ENCODE measurements at regions not wholly inside any gene's neighbourhood (a gene's known extent, or its start where the extent isn't known, plus 50 kb on each side); places are given as distances from the start of the nearest gene placed in this dataset.

- Mint-ChIP-seq H3K36me3 (no peaks in the 10 kb centered on the region), H3K4me3 (no peak overlapping the region), H3K9me3 (peaks cover 2% of the 10 kb centered on the region), H3K27ac (no peak overlapping the region), H3K4me1 (ENCODE audit: low read depth) (no peaks in the 10 kb centered on the region), H3K27me3 (no peaks in the 10 kb centered on the region)
- CTCF ChIA-PET = no interaction called here
- no peak for DNase-seq
- POLR2A ChIA-PET = no interaction called here
- intact Hi-C loops (cut with micrococcal nuclease) = no loop called here
These were observed 328.9 kb downstream of the DEPDC1B start for GRCh38 chr5:60371065-60371464.

GRCh38 chr5:60370508-60370907, 329.5 kb downstream of the DEPDC1B start:
- peaks cover 2% of the 10 kb centered on the region for H3K9me3 Mint-ChIP-seq
- H3K27me3 Mint-ChIP-seq = no peaks in the 10 kb centered on the region
- intact Hi-C loops (cut with micrococcal nuclease) = no loop called here
- no peak for DNase-seq
- ChIA-PET CTCF (no interaction called here), POLR2A (no interaction called here)
- H3K4me3 Mint-ChIP-seq = no peak overlapping the region
- no peak overlapping the region for H3K27ac Mint-ChIP-seq
- no peaks in the 10 kb centered on the region for H3K36me3 Mint-ChIP-seq
- no peaks in the 10 kb centered on the region for H3K4me1 Mint-ChIP-seq (ENCODE audit: low read depth)

- intact Hi-C loops (cut with micrococcal nuclease) = no loop called here
- Mint-ChIP-seq H3K27me3 (no peaks in the 10 kb centered on the region), H3K4me1 (ENCODE audit: low read depth) (no peaks in the 10 kb centered on the region), H3K27ac (no peak overlapping the region), H3K9me3 (peaks cover 2% of the 10 kb centered on the region), H3K36me3 (no peaks in the 10 kb centered on the region), H3K4me3 (no peak overlapping the region)
- ChIA-PET CTCF (no interaction called here), POLR2A (no interaction called here)
- no peak for DNase-seq
These were observed 330.6 kb downstream of the DEPDC1B start for GRCh38 chr5:60369391-60369790.

GRCh38 chr5:60368100-60368499, 331.9 kb downstream of the DEPDC1B start:
- no peak for DNase-seq
- Mint-ChIP-seq H3K4me1 (ENCODE audit: low read depth) (no peaks in the 10 kb centered on the region), H3K36me3 (no peaks in the 10 kb centered on the region), H3K9me3 (peaks cover 2% of the 10 kb centered on the region), H3K27me3 (no peaks in the 10 kb centered on the region), H3K4me3 (no peak overlapping the region), H3K27ac (no peak overlapping the region)
- CTCF ChIA-PET = no interaction called here
- intact Hi-C loops (cut with micrococcal nuclease) = no loop called here
- POLR2A ChIA-PET = no interaction called here

GRCh38 chr5:60366489-60366888, 333.5 kb downstream of the DEPDC1B start:
- Mint-ChIP-seq H3K4me3 (no peak overlapping the region), H3K9me3 (peaks cover 2% of the 10 kb centered on the region), H3K27me3 (no peaks in the 10 kb centered on the region), H3K4me1 (ENCODE audit: low read depth) (no peaks in the 10 kb centered on the region), H3K27ac (no peak overlapping the region), H3K36me3 (no peaks in the 10 kb centered on the region)
- intact Hi-C loops (cut with micrococcal nuclease) = no loop called here
- CTCF ChIA-PET = no interaction called here
- DNase-seq = no peak
- POLR2A ChIA-PET = no interaction called here

DNA sequence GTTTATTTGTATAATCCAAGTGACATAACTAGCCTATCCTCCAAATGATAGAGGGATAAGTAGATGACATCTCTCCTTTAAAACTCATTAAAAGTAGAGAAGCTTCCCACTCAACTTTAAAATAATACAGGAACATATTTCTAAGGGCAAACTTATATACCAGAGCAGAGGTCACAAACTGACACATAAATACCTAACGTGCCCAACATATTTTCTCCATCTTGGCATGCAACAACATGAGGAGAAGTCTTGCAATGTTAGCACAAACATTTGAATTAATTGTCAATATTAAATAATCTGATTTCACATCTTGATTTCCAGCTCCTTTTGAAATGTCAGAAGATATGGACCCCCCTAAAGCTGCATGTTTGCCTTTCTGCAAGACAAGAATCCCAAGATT, 335.0 kb downstream of the DEPDC1B start:
- H3K9me3 Mint-ChIP-seq = peaks cover 2% of the 10 kb centered on the region
- DNase-seq = no peak
- CTCF ChIA-PET = no interaction called here

GRCh38 chr5:60362158-60362557, 337.8 kb downstream of the DEPDC1B start:
- DNase-seq = no peak
- intact Hi-C loops (cut with micrococcal nuclease) = no loop called here
- Mint-ChIP-seq H3K27ac (no peak overlapping the region), H3K36me3 (no peaks in the 10 kb centered on the region), H3K4me3 (no peak overlapping the region), H3K27me3 (no peaks in the 10 kb centered on the region), H3K4me1 (ENCODE audit: low read depth) (no peaks in the 10 kb centered on the region), H3K9me3 (no peaks in the 10 kb centered on the region)
- ChIA-PET CTCF (no interaction called here), POLR2A (no interaction called here)

More for the DNA sequence above, 335.0 kb downstream of the DEPDC1B start:
- intact Hi-C loops (cut with micrococcal nuclease) = no loop called here
- POLR2A ChIA-PET = no interaction called here
- H3K36me3 Mint-ChIP-seq = no peaks in the 10 kb centered on the region
- H3K27ac Mint-ChIP-seq = no peak overlapping the region
- no peak overlapping the region for H3K4me3 Mint-ChIP-seq
- H3K27me3 Mint-ChIP-seq = no peaks in the 10 kb centered on the region
- no peaks in the 10 kb centered on the region for H3K4me1 Mint-ChIP-seq (ENCODE audit: low read depth)

DNA sequence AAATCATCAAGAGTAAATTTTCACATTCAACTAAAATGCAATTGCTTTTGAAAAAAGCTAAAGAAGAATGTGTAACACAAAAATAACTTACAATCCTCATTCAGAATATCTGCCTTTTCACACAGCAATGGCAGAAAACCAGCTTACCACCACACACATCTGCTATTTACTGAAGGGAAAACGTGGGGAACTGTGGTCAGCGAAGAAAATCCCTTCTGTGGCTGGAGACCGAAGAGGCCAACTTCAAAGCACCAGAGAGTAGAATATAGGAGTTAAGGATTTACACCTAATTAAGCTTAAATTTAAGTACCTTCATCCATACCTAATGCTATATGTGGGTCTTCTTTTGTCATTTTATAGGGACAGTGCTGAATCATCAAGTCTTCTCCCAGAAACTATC, 339.6 kb downstream of the DEPDC1B start:
- ChIA-PET CTCF (interaction anchor here (0.8 kb wide), 1 partner anchor 30 kb away, joined by 3 read pairs; no protein-coding TSS in a partner anchor), POLR2A (no interaction called here)
- Mint-ChIP-seq H3K36me3 (no peaks in the 10 kb centered on the region), H3K9me3 (no peaks in the 10 kb centered on the region), H3K27me3 (no peaks in the 10 kb centered on the region), H3K4me3 (no peak overlapping the region), H3K4me1 (ENCODE audit: low read depth) (no peaks in the 10 kb centered on the region), H3K27ac (no peak overlapping the region)
- intact Hi-C loops (cut with micrococcal nuclease) = no loop called here
- no peak for DNase-seq

- H3K36me3 Mint-ChIP-seq = no peaks in the 10 kb centered on the region
- no peak overlapping the region for H3K4me3 Mint-ChIP-seq
- H3K27me3 Mint-ChIP-seq = no peaks in the 10 kb centered on the region
- CTCF ChIA-PET = no interaction called here
- DNase-seq = no peak
- H3K4me1 Mint-ChIP-seq (ENCODE audit: low read depth) = no peaks in the 10 kb centered on the region
- intact Hi-C loops (cut with micrococcal nuclease) = no loop called here
- H3K9me3 Mint-ChIP-seq = no peaks in the 10 kb centered on the region
- POLR2A ChIA-PET = no interaction called here
- H3K27ac Mint-ChIP-seq = no peak overlapping the region
These were observed 342.7 kb downstream of the DEPDC1B start for GRCh38 chr5:60357302-60357701.

DNA sequence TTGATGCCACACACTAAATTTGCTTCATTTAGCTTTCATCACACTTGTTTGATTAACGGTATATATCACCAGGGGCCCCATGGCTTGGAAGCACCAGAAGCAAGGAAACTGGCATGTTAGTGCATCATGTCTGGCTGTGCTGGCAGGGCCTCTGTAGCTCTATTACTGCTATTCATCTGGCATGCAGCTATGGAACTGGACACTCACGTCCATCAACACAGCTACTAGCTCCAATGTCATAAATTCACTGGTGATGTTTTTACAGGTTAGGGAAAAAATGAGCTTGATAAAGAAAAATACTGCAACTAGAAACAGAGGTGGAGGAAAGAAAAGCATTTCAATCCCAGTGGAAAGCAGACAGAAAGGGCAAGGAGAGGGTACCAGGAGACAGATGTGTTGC, 343.2 kb downstream of the DEPDC1B start:
- POLR2A ChIA-PET = no interaction called here
- H3K27me3 Mint-ChIP-seq = no peaks in the 10 kb centered on the region
- H3K27ac Mint-ChIP-seq = no peak overlapping the region
- DNase-seq = no peak
- CTCF ChIA-PET = no interaction called here
- H3K4me3 Mint-ChIP-seq = no peak overlapping the region
- intact Hi-C loops (cut with micrococcal nuclease) = no loop called here
- no peaks in the 10 kb centered on the region for H3K9me3 Mint-ChIP-seq
- H3K36me3 Mint-ChIP-seq = no peaks in the 10 kb centered on the region
- no peaks in the 10 kb centered on the region for H3K4me1 Mint-ChIP-seq (ENCODE audit: low read depth)

DNA sequence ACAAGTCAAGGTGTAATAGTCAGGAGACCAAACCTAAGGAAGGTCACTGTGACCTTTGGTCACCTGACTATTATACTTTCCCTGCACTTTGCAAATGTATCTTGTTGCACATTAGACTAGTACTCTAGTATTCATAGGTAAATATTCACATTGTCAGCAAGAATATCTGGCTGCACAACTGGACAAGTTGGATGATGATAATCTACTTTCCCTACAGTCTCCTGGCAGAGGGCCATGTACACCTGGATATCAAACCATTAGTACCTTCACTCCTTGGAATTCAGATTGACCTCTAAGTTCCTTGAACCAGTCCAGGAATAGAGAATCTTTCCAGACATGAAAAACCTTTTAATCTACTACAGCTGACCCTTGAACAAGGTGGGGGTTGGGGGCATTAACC, 344.8 kb downstream of the DEPDC1B start:
- POLR2A ChIA-PET = no interaction called here
- H3K4me1 Mint-ChIP-seq (ENCODE audit: low read depth) = no peaks in the 10 kb centered on the region
- DNase-seq = no peak
- H3K27me3 Mint-ChIP-seq = no peaks in the 10 kb centered on the region
- H3K36me3 Mint-ChIP-seq = no peaks in the 10 kb centered on the region
- H3K9me3 Mint-ChIP-seq = no peaks in the 10 kb centered on the region
- H3K4me3 Mint-ChIP-seq = no peak overlapping the region
- no peak overlapping the region for H3K27ac Mint-ChIP-seq
- intact Hi-C loops (cut with micrococcal nuclease) = no loop called here
- CTCF ChIA-PET = no interaction called here

GRCh38 chr5:60354311-60354710, 345.7 kb downstream of the DEPDC1B start:
- intact Hi-C loops (cut with micrococcal nuclease) = no loop called here
- ChIA-PET CTCF (no interaction called here), POLR2A (no interaction called here)
- Mint-ChIP-seq H3K27ac (no peak overlapping the region), H3K9me3 (no peaks in the 10 kb centered on the region), H3K27me3 (no peaks in the 10 kb centered on the region), H3K36me3 (no peaks in the 10 kb centered on the region), H3K4me1 (ENCODE audit: low read depth) (no peaks in the 10 kb centered on the region), H3K4me3 (no peak overlapping the region)
- no peak for DNase-seq

GRCh38 chr5:60352992-60353599, 346.9 kb downstream of the DEPDC1B start:
- Mint-ChIP-seq H3K9me3 (no peaks in the 10 kb centered on the region), H3K4me3 (no peak overlapping the region), H3K27ac (no peak overlapping the region), H3K4me1 (ENCODE audit: low read depth) (no peaks in the 10 kb centered on the region), H3K36me3 (no peaks in the 10 kb centered on the region), H3K27me3 (no peaks in the 10 kb centered on the region)
- ChIA-PET CTCF (no interaction called here), POLR2A (no interaction called here)
- no peak for DNase-seq
- intact Hi-C loops (cut with micrococcal nuclease) = no loop called here

DNA sequence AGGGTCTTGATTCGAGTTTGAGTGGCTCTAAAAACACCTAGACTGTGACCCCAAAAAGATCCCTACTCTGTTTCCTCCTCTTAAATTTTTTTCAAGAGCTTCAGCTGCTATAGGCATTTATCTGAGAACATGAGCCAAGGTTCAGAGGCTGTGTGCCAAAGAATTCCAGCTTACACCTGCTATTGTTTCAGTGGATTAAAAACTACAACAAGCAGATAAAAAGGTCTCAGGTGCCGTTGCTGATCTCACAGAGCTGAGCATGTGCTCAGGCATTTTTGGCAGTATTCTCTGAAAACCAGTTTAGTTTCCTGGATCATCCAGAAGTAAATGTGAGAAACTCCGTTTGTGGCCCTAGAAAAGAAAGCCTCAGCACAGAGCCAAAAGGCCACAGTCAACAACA, 349.2 kb downstream of the DEPDC1B start:
- no peak overlapping the region for H3K4me3 Mint-ChIP-seq
- ChIA-PET POLR2A (no interaction called here), CTCF (no interaction called here)
- intact Hi-C loops (cut with micrococcal nuclease) = no loop called here
- DNase-seq = no peak
- H3K27me3 Mint-ChIP-seq = no peaks in the 10 kb centered on the region
- no peak overlapping the region for H3K27ac Mint-ChIP-seq
- no peaks in the 10 kb centered on the region for H3K36me3 Mint-ChIP-seq
- no peaks in the 10 kb centered on the region for H3K9me3 Mint-ChIP-seq
- no peaks in the 10 kb centered on the region for H3K4me1 Mint-ChIP-seq (ENCODE audit: low read depth)
